NCI-H524 (cell line): ENCODE measurements at regions not wholly inside any gene's neighbourhood (a gene's known extent, or its start where the extent isn't known, plus 50 kb on each side); places are given as distances from the start of the nearest gene placed in this dataset.

Experiments
- DNase-seq, 2 experiments: peaks; one replicate each; lab custom pipeline; 2025; lab: John Stamatoyannopoulos, UW

DNA sequence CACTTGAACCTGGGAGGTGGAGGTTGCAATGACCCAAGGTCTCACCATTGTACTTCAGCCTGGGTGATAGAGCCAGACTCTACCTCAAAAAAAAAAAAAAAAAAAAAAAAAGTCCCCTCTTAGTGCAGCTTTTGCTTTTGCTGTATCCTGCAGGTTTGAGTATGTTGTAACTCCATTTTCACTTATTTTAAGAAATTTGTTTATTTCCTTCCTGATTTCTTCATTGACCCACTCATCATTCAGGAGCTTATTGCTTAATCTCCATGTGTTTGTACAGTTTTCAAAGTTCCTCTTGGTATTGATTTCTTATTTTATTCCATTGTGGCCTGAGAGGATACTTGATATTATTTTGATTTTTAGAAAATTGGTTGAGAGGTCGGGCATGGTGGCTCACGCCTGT is 50.9 kb upstream of the AK4 start:
- no peak for DNase-seq
